ENCODE measurements at regions not wholly inside any gene's neighbourhood (a gene's known extent, or its start where the extent isn't known, plus 50 kb on each side); places are given as distances from the start of the nearest gene placed in this dataset.

DNA sequence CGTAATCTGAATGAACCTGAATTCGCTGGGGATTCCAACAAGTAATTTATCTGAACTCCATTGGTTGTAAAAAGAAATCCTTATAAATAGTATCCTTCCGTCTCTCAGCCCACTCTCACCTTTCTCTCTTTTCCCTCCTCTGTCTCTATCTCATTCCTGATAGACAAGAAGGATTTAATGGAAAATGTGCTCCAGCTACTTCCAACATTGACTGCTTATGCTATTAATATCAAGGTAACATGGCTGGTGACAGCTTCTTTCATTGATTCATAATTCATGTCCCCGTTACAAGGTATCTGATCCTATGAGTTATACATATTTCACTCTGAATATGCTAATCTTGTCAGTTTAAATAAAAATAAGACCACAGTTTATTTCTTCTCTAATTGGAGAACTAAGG, 326.8 kb downstream of the RASEF start:
- no CpG with 5 or more reads among the region's 4 CpGs for whole genome bisulfite sequencing (ENCODE audit: insufficient coverage)
- POLR2A ChIA-PET: no interaction called here

DNA sequence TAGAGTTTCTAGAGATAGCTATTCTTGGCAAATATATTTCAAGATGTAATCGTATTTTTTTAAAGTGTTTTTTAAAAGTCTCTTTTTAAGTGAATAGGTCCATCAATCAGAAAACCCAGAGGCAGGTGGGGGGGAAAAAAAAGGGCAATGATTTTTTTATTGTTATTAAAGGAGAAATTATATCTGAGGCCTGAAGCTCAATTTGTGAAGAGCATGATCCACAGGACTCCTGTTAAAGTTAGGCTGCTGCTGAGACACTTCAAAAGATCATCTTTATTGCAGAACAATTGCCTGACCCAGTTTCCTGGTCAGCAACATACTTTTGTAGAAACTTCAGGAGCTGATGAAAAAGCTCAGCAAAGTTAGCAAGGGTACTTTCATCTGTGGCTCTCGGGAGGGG, 326.2 kb downstream of the RASEF start:
- WGBS (ENCODE audit: insufficient coverage): 80% methylated on average over 2 of the region's 2 CpGs
- CTCF ChIA-PET: no interaction called here
- intact Hi-C loops (cut with micrococcal nuclease): no loop called here

More for the DNA sequence above, 326.8 kb downstream of the RASEF start:
- TF ChIP-seq, protein P1, sequence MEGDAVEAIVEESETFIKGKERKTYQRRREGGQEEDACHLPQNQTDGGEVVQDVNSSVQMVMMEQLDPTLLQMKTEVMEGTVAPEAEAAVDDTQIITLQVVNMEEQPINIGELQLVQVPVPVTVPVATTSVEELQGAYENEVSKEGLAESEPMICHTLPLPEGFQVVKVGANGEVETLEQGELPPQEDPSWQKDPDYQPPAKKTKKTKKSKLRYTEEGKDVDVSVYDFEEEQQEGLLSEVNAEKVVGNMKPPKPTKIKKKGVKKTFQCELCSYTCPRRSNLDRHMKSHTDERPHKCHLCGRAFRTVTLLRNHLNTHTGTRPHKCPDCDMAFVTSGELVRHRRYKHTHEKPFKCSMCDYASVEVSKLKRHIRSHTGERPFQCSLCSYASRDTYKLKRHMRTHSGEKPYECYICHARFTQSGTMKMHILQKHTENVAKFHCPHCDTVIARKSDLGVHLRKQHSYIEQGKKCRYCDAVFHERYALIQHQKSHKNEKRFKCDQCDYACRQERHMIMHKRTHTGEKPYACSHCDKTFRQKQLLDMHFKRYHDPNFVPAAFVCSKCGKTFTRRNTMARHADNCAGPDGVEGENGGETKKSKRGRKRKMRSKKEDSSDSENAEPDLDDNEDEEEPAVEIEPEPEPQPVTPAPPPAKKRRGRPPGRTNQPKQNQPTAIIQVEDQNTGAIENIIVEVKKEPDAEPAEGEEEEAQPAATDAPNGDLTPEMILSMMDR (IDR thresholded peaks at IDR 0.05): no peak
- no peak for TF ChIP-seq EZH2 (IDR thresholded peaks at IDR 0.05; ENCODE audit: borderline replicate concordance, insufficient read depth, low read depth, low read length, poor library complexity, severe bottlenecking)
- CTCF ChIA-PET: no interaction called here
- Mint-ChIP-seq H3K27me3 (no peaks in the 10 kb centered on the region), H3K4me3 (no peak overlapping the region), H3K4me1 (no peaks in the 10 kb centered on the region), H3K9me3 (ENCODE audit: insufficient read depth) (no peaks in the 10 kb centered on the region), H3K27ac (no peak overlapping the region)
- no peak overlapping the region for H3K4me3 ChIP-seq (ENCODE audit: control extremely low read depth in 1 of 5, extremely low read depth in 1 of 5, insufficient read depth in 1 of 5, low read depth in 2 of 5, low read length in 4 of 5)
- H3K9me3 ChIP-seq (ENCODE audit: control extremely low read depth in 1 of 3, control insufficient read depth in 2 of 3, insufficient read depth in 1 of 3, low read length in 2 of 3): no peaks in the 10 kb centered on the region
- H3K79me2 ChIP-seq (ENCODE audit: control insufficient read depth, insufficient read depth, low read length): no peaks in the 10 kb centered on the region
- ATAC-seq (ENCODE audit: low read depth) (no peak), DNase-seq (no peak)
- H3K27ac ChIP-seq (ENCODE audit: low read length in 2 of 2): no peak overlapping the region
- H3K4me2 ChIP-seq (replicated peaks; ENCODE audit: low read depth, low read length, poor library complexity, severe bottlenecking): no peak overlapping the region
- intact Hi-C loops (cut with micrococcal nuclease): no loop called here
- no peaks in the 10 kb centered on the region for H3K36me3 ChIP-seq (replicated peaks in 1 of 2; ENCODE audit: control extremely low read depth in 1 of 2, control insufficient read depth in 1 of 2, extremely low read depth in 1 of 2, insufficient read depth in 2 of 2, low read length in 1 of 2)
- H3K9ac ChIP-seq (ENCODE audit: low read length): no peak overlapping the region
- no peaks in the 10 kb centered on the region for H3K27me3 ChIP-seq (replicated peaks in 1 of 4; ENCODE audit: control extremely low read depth in 1 of 4, control insufficient read depth in 3 of 4, insufficient read depth in 4 of 4, low read length in 3 of 4)
- H3K4me1 ChIP-seq (ENCODE audit: control insufficient read depth in 2 of 2, insufficient read depth in 2 of 2, low read length in 2 of 2): no peaks in the 10 kb centered on the region
- H4K20me1 ChIP-seq (ENCODE audit: control insufficient read depth, insufficient read depth, low read length, poor library complexity, severe bottlenecking): no peaks in the 10 kb centered on the region
- no peak overlapping the region for H2AFZ ChIP-seq (ENCODE audit: insufficient read depth, low read depth, low read length, poor library complexity, severe bottlenecking)

More for the DNA sequence above, 326.2 kb downstream of the RASEF start:
- no peak overlapping the region for H3K4me3 Mint-ChIP-seq
- no peaks in the 10 kb centered on the region for H3K9me3 ChIP-seq (ENCODE audit: control extremely low read depth in 1 of 3, control insufficient read depth in 2 of 3, insufficient read depth in 1 of 3, low read length in 2 of 3)
- no peaks in the 10 kb centered on the region for H3K4me1 ChIP-seq (ENCODE audit: control insufficient read depth in 2 of 2, insufficient read depth in 2 of 2, low read length in 2 of 2)
- H3K27me3 ChIP-seq (replicated peaks in 1 of 4; ENCODE audit: control extremely low read depth in 1 of 4, control insufficient read depth in 3 of 4, insufficient read depth in 4 of 4, low read length in 3 of 4): no peaks in the 10 kb centered on the region
- H3K27ac Mint-ChIP-seq: no peak overlapping the region
- no peak overlapping the region for H3K4me3 ChIP-seq (ENCODE audit: control extremely low read depth in 1 of 5, extremely low read depth in 1 of 5, insufficient read depth in 1 of 5, low read depth in 2 of 5, low read length in 4 of 5)
- H3K27ac ChIP-seq (ENCODE audit: low read length in 2 of 2): no peak overlapping the region
- no peaks in the 10 kb centered on the region for H4K20me1 ChIP-seq (ENCODE audit: control insufficient read depth, insufficient read depth, low read length, poor library complexity, severe bottlenecking)
- H3K4me2 ChIP-seq (replicated peaks; ENCODE audit: low read depth, low read length, poor library complexity, severe bottlenecking): no peak overlapping the region
- no peaks in the 10 kb centered on the region for H3K9me3 Mint-ChIP-seq (ENCODE audit: insufficient read depth)
- DNase-seq: no peak
- H2AFZ ChIP-seq (ENCODE audit: insufficient read depth, low read depth, low read length, poor library complexity, severe bottlenecking): no peak overlapping the region
- TF ChIP-seq, protein P1 (IDR thresholded peaks at IDR 0.05): no peak
- no peak for TF ChIP-seq EZH2 (IDR thresholded peaks at IDR 0.05; ENCODE audit: borderline replicate concordance, insufficient read depth, low read depth, low read length, poor library complexity, severe bottlenecking)
- H3K79me2 ChIP-seq (ENCODE audit: control insufficient read depth, insufficient read depth, low read length): no peaks in the 10 kb centered on the region
- H3K4me1 Mint-ChIP-seq: no peaks in the 10 kb centered on the region
- no peaks in the 10 kb centered on the region for H3K36me3 ChIP-seq (replicated peaks in 1 of 2; ENCODE audit: control extremely low read depth in 1 of 2, control insufficient read depth in 1 of 2, extremely low read depth in 1 of 2, insufficient read depth in 2 of 2, low read length in 1 of 2)
- no peaks in the 10 kb centered on the region for H3K27me3 Mint-ChIP-seq
- ATAC-seq (ENCODE audit: low read depth): no peak
- POLR2A ChIA-PET: no interaction called here
- H3K9ac ChIP-seq (ENCODE audit: low read length): no peak overlapping the region
